ENCODE measurements at regions not wholly inside any gene's neighbourhood (a gene's known extent, or its start where the extent isn't known, plus 50 kb on each side); places are given as distances from the start of the nearest gene placed in this dataset.
"Not testable (repeated sequence)": the region's sequence is repeated elsewhere in the genome, so short reads cannot be mapped to it uniquely, and the experiment has no call there.

DNA sequence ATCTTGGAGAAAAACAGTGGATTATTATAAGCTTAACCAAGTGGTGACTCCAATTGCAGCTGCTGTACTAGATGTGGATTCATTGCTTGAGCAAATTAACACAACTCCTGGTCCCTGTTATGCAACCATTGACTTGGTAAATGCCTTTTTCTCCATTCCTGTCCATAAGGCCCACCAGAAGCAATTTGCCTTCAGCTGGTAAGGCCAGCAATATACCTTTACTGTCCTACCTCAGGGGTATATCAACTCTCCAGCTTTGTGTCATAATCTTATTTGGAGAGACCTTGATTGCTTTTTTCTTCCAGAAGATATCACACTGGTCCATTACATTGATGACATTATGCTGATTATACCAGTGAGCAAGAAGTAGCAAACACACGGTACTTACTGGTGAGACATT is 560.8 kb downstream of the PTPRU start:
- TF ChIP-seq YY1 (IDR thresholded peaks at IDR 0.05; ENCODE audit: insufficient read depth, insufficient read length); ZNF274 (IDR thresholded peaks at IDR 0.05; ENCODE audit: low read depth, low read length): not testable (repeated sequence)

All from NT2/D1 (cell line).